Left lung (tissue), 4 donors: ENCODE measurements at regions not wholly inside any gene's neighbourhood (a gene's known extent, or its start where the extent isn't known, plus 50 kb on each side); places are given as distances from the start of the nearest gene placed in this dataset.

Experiments
- ATAC-seq: fragments of 200-7000 bp; cut with Tn5 transposase; one replicate; pipeline ENCODE4 v1.9.1; 2020; ENCODE audit warnings: moderate library complexity
- DNase-seq, 4 donors: peaks; one replicate each; pipeline ENCODE4 v3.0.0-alpha.2; 2013 to 2020
- H3K27ac ChIP-seq, 2 donors: fragments of 200-600 bp; sonication (generic) in 1 of 2; one replicate each; pipeline versions ENCODE4 v1.5.0 to v1.8.0; 2020 to 2021
- H3K27me3 ChIP-seq, 2 donors: fragments of 200-600 bp; sonication (generic) in 1 of 2; one replicate each; pipeline versions ENCODE4 v1.5.0 to v1.8.0; 2020 to 2021
- H3K36me3 ChIP-seq, 2 donors: fragments of 200-600 bp; sonication (generic) in 1 of 2; one replicate each; pipeline versions ENCODE4 v1.5.0 to v1.8.0; 2020 to 2021
- H3K4me1 ChIP-seq, 2 donors: fragments of 200-600 bp; one replicate each; pipeline ENCODE4 v1.8.0; 2021
- H3K4me3 ChIP-seq, 2 donors: fragments of 200-600 bp; sonication (generic) in 1 of 2; one replicate each; pipeline versions ENCODE4 v1.5.0 to v1.8.0; 2020 to 2021; ENCODE audit warnings: mild to moderate bottlenecking in 1 of 2
- H3K9me3 ChIP-seq, 2 donors: fragments of 200-600 bp; sonication (generic) in 1 of 2; one replicate each; pipeline versions ENCODE4 v1.5.0 to v1.8.0; 2020 to 2021
- CTCF ChIP-seq, 2 donors: fragments of 200-600 bp; sonication (generic) in 1 of 2; IDR thresholded peaks; one replicate each; pipeline versions ENCODE4 v1.5.0 to v1.8.0; 2021; ENCODE audit warnings: antibody characterized with exemption in 2 of 2
- intact Hi-C, 2 donors: fragments of 100-400 bp; cut with DNase I; formaldehyde crosslinking; loops; one replicate each; pipeline versions ENCODE4 v1.11.2 to v1.14.2; 2022
- donor health status: DM: no; HTN: yes; CAD: no.
- donor health status: DM: no; HTN: no; CAD: no.

- ATAC-seq (no peak), DNase-seq (no peak)
- H3K4me3 ChIP-seq = no peak overlapping the region
- no peak overlapping the region for H3K27ac ChIP-seq
- H3K9me3 ChIP-seq = peaks cover 0 to 2% of the 10 kb centered on the region in 2 donors
- intact Hi-C loops = no loop called here
- no peaks in the 10 kb centered on the region for H3K36me3 ChIP-seq
- H3K4me1 ChIP-seq = no peaks in the 10 kb centered on the region
- no peak for TF ChIP-seq CTCF (IDR thresholded peaks at IDR 0.05)
- no peaks in the 10 kb centered on the region for H3K27me3 ChIP-seq
These were observed 1884.1 kb upstream of the CDH6 start for GRCh38 chr5:29309359-29309758.

GRCh38 chr5:29307478-29307877 is 1886.0 kb upstream of the CDH6 start:
- Histone ChIP-seq H3K27me3 (no peaks in the 10 kb centered on the region), H3K4me1 (no peaks in the 10 kb centered on the region), H3K36me3 (no peaks in the 10 kb centered on the region), H3K27ac (no peak overlapping the region), H3K4me3 (no peak overlapping the region), H3K9me3 (peaks cover 0 to 2% of the 10 kb centered on the region in 2 donors)
- no peak for ATAC-seq
- intact Hi-C loops = no loop called here
- TF ChIP-seq CTCF (IDR thresholded peaks at IDR 0.05) = no peak
- DNase-seq = no peak

GRCh38 chr5:29304545-29304944 is 1888.9 kb upstream of the CDH6 start:
- Histone ChIP-seq H3K4me3 (no peak overlapping the region), H3K27ac (no peak overlapping the region), H3K27me3 (no peaks in the 10 kb centered on the region), H3K9me3 (peaks cover 0 to 10% of the 10 kb centered on the region in 2 donors), H3K36me3 (no peaks in the 10 kb centered on the region), H3K4me1 (no peaks in the 10 kb centered on the region)
- intact Hi-C loops = no loop called here
- no peak for ATAC-seq
- TF ChIP-seq CTCF (IDR thresholded peaks at IDR 0.05) = no peak
- no peak for DNase-seq

- Histone ChIP-seq H3K4me1 (no peaks in the 10 kb centered on the region), H3K4me3 (no peak overlapping the region), H3K27me3 (no peaks in the 10 kb centered on the region), H3K27ac (no peak overlapping the region), H3K9me3 (peaks cover 0 to 23% of the 10 kb centered on the region in 2 donors), H3K36me3 (no peaks in the 10 kb centered on the region)
- DNase-seq (peak in 1 of 4 donors; percentile 69), ATAC-seq (no peak)
- intact Hi-C loops = no loop called here
- no peak for TF ChIP-seq CTCF (IDR thresholded peaks at IDR 0.05)
These were observed 1896.9 kb upstream of the CDH6 start for GRCh38 chr5:29296548-29296947.

- Histone ChIP-seq H3K27me3 (no peaks in the 10 kb centered on the region), H3K4me1 (no peaks in the 10 kb centered on the region), H3K27ac (no peak overlapping the region), H3K36me3 (no peaks in the 10 kb centered on the region), H3K9me3 (peaks cover 0 to 13% of the 10 kb centered on the region in 2 donors), H3K4me3 (no peak overlapping the region)
- TF ChIP-seq CTCF (IDR thresholded peaks at IDR 0.05) = no peak
- DNase-seq (no peak), ATAC-seq (no peak)
- intact Hi-C loops = no loop called here
These were observed 1915.8 kb upstream of the CDH6 start for GRCh38 chr5:29277642-29278041.
